ENCODE measurements at regions not wholly inside any gene's neighbourhood (a gene's known extent, or its start where the extent isn't known, plus 50 kb on each side); places are given as distances from the start of the nearest gene placed in this dataset.

GRCh38 chr3:28934126-28934813, 346.6 kb upstream of the RBMS3 start:
- no peak for DNase-seq (ENCODE audit: extremely low spot score)
- CTCF ChIA-PET = no interaction called here
- POLR2A ChIA-PET = no interaction called here
- no peak for TF ChIP-seq CTCF (IDR thresholded peaks at IDR 0.05; ENCODE audit: control extremely low read depth, extremely low read depth, low read depth, missing control alignments)

GRCh38 chr3:28935146-28935545, 345.7 kb upstream of the RBMS3 start:
- no peak for TF ChIP-seq CTCF (IDR thresholded peaks at IDR 0.05; ENCODE audit: control extremely low read depth, extremely low read depth, low read depth, missing control alignments)
- CTCF ChIA-PET = no interaction called here
- POLR2A ChIA-PET = no interaction called here
- no peak for DNase-seq (ENCODE audit: extremely low spot score)

GRCh38 chr3:28936154-28936553, 344.7 kb upstream of the RBMS3 start:
- no peak for DNase-seq (ENCODE audit: extremely low spot score)
- CTCF ChIA-PET = no interaction called here
- POLR2A ChIA-PET = no interaction called here
- TF ChIP-seq CTCF (IDR thresholded peaks at IDR 0.05; ENCODE audit: control extremely low read depth, extremely low read depth, low read depth, missing control alignments) = no peak

- POLR2A ChIA-PET = no interaction called here
- CTCF ChIA-PET = no interaction called here
- TF ChIP-seq CTCF (IDR thresholded peaks at IDR 0.05; ENCODE audit: control extremely low read depth, extremely low read depth, low read depth, missing control alignments) = no peak
- DNase-seq (ENCODE audit: extremely low spot score) = peak; percentile 26
Measured at GRCh38 chr3:28940530-28940929, 340.3 kb upstream of the RBMS3 start.

GRCh38 chr3:28940994-28941393, 339.9 kb upstream of the RBMS3 start:
- TF ChIP-seq CTCF (IDR thresholded peaks at IDR 0.05; ENCODE audit: control extremely low read depth, extremely low read depth, low read depth, missing control alignments) = no peak
- DNase-seq (ENCODE audit: extremely low spot score) = no peak
- CTCF ChIA-PET = interaction anchor here (0.7 kb wide), 1 partner anchor 25 kb away, joined by 3 read pairs; no protein-coding TSS in a partner anchor
- POLR2A ChIA-PET = no interaction called here

GRCh38 chr3:28947061-28947460, 333.8 kb upstream of the RBMS3 start:
- CTCF ChIA-PET = interaction anchor here (1.3 kb wide), 1 partner anchor 12 kb away, joined by 3 read pairs; no protein-coding TSS in a partner anchor
- no peak for TF ChIP-seq CTCF (IDR thresholded peaks at IDR 0.05; ENCODE audit: control extremely low read depth, extremely low read depth, low read depth, missing control alignments)
- no peak for DNase-seq (ENCODE audit: extremely low spot score)
- POLR2A ChIA-PET = no interaction called here
